ENCODE measurements at regions not wholly inside any gene's neighbourhood (a gene's known extent, or its start where the extent isn't known, plus 50 kb on each side); places are given as distances from the start of the nearest gene placed in this dataset.

DNA sequence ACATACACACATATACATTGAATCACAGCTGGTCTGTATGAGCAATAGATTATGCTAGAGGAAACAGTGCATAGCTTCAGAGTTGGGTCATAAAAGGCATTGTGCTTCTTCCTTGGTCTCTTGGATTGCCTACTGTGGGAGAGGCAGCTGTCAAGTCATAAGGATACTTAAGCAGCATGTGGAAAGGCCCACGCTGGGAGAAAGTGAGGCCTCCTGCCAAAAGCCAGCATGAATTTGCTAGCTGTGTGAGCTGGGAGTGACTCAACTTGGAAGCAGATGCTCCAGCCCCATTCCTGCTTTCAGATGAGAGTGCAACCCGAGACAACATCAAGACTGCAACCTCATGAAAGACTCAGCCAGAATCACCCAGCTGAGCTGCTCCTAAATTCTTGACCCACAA lies 311.9 kb upstream of the TBX3 start:
- no peaks in the 10 kb centered on the region for H3K27me3 Mint-ChIP-seq (ENCODE audit: low read depth)
- peaks cover 90% of the 10 kb centered on the region for H3K4me1 Mint-ChIP-seq
- H3K4me3 Mint-ChIP-seq: no peak overlapping the region
- TF ChIP-seq, protein P1, sequence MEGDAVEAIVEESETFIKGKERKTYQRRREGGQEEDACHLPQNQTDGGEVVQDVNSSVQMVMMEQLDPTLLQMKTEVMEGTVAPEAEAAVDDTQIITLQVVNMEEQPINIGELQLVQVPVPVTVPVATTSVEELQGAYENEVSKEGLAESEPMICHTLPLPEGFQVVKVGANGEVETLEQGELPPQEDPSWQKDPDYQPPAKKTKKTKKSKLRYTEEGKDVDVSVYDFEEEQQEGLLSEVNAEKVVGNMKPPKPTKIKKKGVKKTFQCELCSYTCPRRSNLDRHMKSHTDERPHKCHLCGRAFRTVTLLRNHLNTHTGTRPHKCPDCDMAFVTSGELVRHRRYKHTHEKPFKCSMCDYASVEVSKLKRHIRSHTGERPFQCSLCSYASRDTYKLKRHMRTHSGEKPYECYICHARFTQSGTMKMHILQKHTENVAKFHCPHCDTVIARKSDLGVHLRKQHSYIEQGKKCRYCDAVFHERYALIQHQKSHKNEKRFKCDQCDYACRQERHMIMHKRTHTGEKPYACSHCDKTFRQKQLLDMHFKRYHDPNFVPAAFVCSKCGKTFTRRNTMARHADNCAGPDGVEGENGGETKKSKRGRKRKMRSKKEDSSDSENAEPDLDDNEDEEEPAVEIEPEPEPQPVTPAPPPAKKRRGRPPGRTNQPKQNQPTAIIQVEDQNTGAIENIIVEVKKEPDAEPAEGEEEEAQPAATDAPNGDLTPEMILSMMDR (IDR thresholded peaks at IDR 0.05; ENCODE audit: unreplicated experiment): no peak
- H3K9me3 Mint-ChIP-seq: peaks cover 5% of the 10 kb centered on the region
- DNase-seq (ENCODE audit: low spot score in 2 of 2, unreplicated experiment in 2 of 2): no peak
- peaks cover 4% of the 10 kb centered on the region for H3K36me3 Mint-ChIP-seq
- H3K27ac Mint-ChIP-seq: peak overlapping the region; percentile 96

DNA sequence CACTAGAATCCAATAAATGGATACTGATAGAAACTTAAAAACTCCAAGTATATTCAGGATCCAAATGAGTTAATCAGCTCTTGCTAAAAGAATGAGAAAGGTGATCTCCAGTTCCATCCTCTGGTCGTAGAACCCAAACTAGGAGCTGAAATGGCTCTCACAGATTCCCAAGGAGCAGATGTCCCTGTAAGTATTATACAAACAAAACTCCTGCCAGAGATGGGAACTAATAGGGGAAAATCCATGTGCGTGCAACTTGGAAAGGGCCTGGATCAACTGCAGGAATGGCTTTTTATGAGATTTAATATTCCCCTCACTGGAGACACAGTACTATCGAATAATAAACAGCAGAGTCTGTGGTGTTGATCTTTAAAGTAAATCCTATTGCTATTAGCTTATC lies 309.2 kb upstream of the TBX3 start:
- H3K4me1 Mint-ChIP-seq: peaks cover 75% of the 10 kb centered on the region
- no peaks in the 10 kb centered on the region for H3K27me3 Mint-ChIP-seq (ENCODE audit: low read depth)
- DNase-seq (ENCODE audit: low spot score in 2 of 2, unreplicated experiment in 2 of 2): no peak

DNA sequence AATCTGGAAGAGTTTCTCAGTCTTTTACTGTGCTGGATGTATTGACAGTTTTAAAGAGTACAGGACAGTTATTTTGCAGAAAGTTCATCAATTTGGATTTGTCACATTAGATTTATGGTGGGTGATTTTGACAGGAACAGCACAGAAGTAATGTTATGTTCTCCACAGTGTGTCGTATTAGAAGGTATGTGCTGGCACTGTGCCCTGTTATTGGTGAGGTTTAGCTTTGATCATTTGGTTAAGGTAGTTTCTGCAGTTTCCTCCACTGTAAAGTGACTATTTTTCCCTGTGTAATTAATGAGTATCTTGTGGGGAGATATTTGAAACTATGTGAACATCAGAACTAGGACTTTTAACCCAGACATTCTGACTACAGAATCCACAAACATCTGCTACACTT lies 308.5 kb upstream of the TBX3 start:
- peaks cover 7% of the 10 kb centered on the region for H3K9me3 Mint-ChIP-seq
- peak; percentile 38 to 53 for DNase-seq (ENCODE audit: low spot score in 2 of 2, unreplicated experiment in 2 of 2)
- peaks cover 69% of the 10 kb centered on the region for H3K4me1 Mint-ChIP-seq
- TF ChIP-seq, protein P1 (IDR thresholded peaks at IDR 0.05; ENCODE audit: unreplicated experiment): no peak
- no peaks in the 10 kb centered on the region for H3K27me3 Mint-ChIP-seq (ENCODE audit: low read depth)
- peak overlapping the region; percentile 96 for H3K27ac Mint-ChIP-seq
- H3K4me3 Mint-ChIP-seq: no peak overlapping the region
- H3K36me3 Mint-ChIP-seq: peaks cover 7% of the 10 kb centered on the region

More for the DNA sequence above, 309.2 kb upstream of the TBX3 start:
- H3K9me3 Mint-ChIP-seq: peaks cover 7% of the 10 kb centered on the region
- no peak overlapping the region for H3K4me3 Mint-ChIP-seq
- peaks cover 7% of the 10 kb centered on the region for H3K36me3 Mint-ChIP-seq
- TF ChIP-seq, protein P1 (IDR thresholded peaks at IDR 0.05; ENCODE audit: unreplicated experiment): no peak
- H3K27ac Mint-ChIP-seq: peak overlapping the region; percentile 96

DNA sequence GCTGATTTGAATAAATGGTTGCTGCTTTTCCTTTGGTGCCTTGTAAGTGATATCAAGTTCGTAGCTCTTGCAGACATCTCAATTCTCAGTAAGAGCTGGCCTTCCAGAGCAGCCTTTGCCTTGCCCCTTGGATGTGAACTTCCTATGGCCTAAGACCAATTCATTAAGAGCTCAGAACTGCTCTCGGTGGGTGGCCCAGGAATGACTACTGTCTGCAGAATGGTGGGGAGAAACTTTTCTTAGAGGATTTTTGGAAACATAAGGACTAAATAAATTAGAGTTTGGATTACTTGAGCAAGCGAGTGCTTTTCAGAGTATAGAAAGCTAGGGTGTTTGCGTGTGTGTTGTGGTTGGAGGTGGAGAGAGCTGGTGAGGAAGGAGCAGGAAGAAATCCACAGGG lies 306.4 kb upstream of the TBX3 start:
- TF ChIP-seq, protein P1 (IDR thresholded peaks at IDR 0.05; ENCODE audit: unreplicated experiment): no peak
- no peak overlapping the region for H3K4me3 Mint-ChIP-seq
- H3K27ac Mint-ChIP-seq: peak overlapping the region; percentile 96
- H3K4me1 Mint-ChIP-seq: peaks cover 56% of the 10 kb centered on the region
- peaks cover 2% of the 10 kb centered on the region for H3K36me3 Mint-ChIP-seq
- H3K27me3 Mint-ChIP-seq (ENCODE audit: low read depth): no peaks in the 10 kb centered on the region
- DNase-seq (ENCODE audit: low spot score in 2 of 2, unreplicated experiment in 2 of 2): no peak
- peaks cover 3% of the 10 kb centered on the region for H3K9me3 Mint-ChIP-seq

DNA sequence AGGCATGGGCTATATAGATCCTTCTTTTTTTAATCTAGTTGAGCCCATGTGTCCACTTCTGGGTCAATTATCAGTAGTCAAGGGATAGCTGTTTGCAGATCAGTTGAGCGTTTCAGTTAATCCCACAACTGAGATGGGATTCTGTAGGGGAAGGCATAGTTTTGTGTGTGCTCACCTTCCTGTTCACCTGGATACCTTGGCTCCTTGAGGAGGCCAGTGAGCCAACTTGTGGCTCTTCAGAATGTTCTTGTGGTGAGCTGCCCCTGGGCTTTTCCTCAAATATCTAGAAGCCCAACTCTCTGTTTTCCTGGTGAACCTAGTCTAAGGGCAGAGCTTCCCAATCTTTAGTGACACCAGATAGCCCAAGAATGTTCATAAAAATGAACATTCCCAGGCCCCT lies 302.9 kb upstream of the TBX3 start:
- Mint-ChIP-seq H3K4me3 (no peak overlapping the region), H3K36me3 (peaks cover 2% of the 10 kb centered on the region), H3K27ac (no peak overlapping the region), H3K4me1 (peaks cover 21% of the 10 kb centered on the region), H3K9me3 (peaks cover 8% of the 10 kb centered on the region), H3K27me3 (ENCODE audit: low read depth) (no peaks in the 10 kb centered on the region)
- TF ChIP-seq, protein P1 (IDR thresholded peaks at IDR 0.05; ENCODE audit: unreplicated experiment): no peak
- DNase-seq (ENCODE audit: low spot score in 2 of 2, unreplicated experiment in 2 of 2): no peak

DNA sequence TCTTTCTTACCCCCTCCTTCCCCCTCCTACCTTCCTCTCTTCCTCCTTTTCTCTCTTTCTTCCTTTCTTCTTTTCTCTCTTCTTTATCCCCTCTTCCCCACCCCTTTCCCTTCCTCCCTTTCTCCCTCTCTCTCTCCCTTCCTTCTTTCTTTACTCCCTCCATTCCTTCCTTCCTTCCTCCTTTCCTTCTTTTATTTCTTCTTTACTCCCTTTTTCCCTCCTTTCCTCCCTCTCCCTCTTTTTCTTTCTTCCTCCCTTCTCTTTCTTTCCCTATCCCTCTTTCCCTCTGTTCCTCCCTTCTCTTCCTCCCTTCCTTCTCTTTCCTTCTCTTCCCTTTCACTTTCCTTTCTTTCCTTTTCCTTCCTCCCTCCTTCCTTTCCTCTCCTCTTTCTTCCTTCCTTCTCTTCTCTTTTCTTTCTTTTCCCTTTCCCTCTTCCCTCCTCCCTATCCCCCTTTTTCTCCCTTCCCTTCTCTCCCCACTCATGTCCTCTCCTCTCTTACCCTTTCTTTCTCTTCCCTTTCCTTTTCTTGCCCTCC lies 302.3 kb upstream of the TBX3 start:
- TF ChIP-seq, protein P1 (IDR thresholded peaks at IDR 0.05; ENCODE audit: unreplicated experiment): no peak
- H3K9me3 Mint-ChIP-seq: peaks cover 8% of the 10 kb centered on the region
- H3K4me3 Mint-ChIP-seq: no peak overlapping the region
- no peak for DNase-seq (ENCODE audit: low spot score in 2 of 2, unreplicated experiment in 2 of 2)
- peaks cover 2% of the 10 kb centered on the region for H3K36me3 Mint-ChIP-seq
- peaks cover 16% of the 10 kb centered on the region for H3K4me1 Mint-ChIP-seq
- no peak overlapping the region for H3K27ac Mint-ChIP-seq
- H3K27me3 Mint-ChIP-seq (ENCODE audit: low read depth): no peaks in the 10 kb centered on the region
